Spleen (tissue), 7 donors: ENCODE measurements at regions not wholly inside any gene's neighbourhood (a gene's known extent, or its start where the extent isn't known, plus 50 kb on each side); places are given as distances from the start of the nearest gene placed in this dataset.

Experiments
- CTCF ChIP-seq, 11 experiments: fragments of 200-600 bp in 7 of 11; fragments of 450-650 bp in 4 of 11; sonication (generic) in 4 of 11; IDR thresholded peaks in 8 of 11; conservative IDR thresholded peaks in 3 of 11; 1 replicate in 7 of 11; 2 replicates in 4 of 11; pipeline versions ENCODE4 v1.4.0 to v1.8.0; 2016 to 2021; ENCODE audit warnings: antibody characterized with exemption in 11 of 11, inconsistent platforms in 4 of 11, mild to moderate bottlenecking in 1 of 11
- POLR2A ChIP-seq, 3 donors: fragments of 450-650 bp; IDR thresholded peaks; one replicate each; pipeline ENCODE4 v1.5.1; 2017; ENCODE audit warnings: antibody characterized with exemption in 3 of 3, mild to moderate bottlenecking in 1 of 3
- donor health status: DM: no; HTN: no; CAD: no; lungs with moderate emphysema.
- donor health status: DM: no; HTN: no; CAD: no.
- donor health status: DM: no; HTN: no; CAD: no.

- TF ChIP-seq POLR2A (IDR thresholded peaks at IDR 0.05) (no peak), CTCF (IDR thresholded peaks at IDR 0.05 in 8 of 11, conservative IDR thresholded peaks at IDR 0.05 in 3 of 11) (no peak)
These were observed 72.9 kb upstream of the CCL2 start for GRCh38 chr17:34182036-34182803.
